ENCODE measurements at regions not wholly inside any gene's neighbourhood (a gene's known extent, or its start where the extent isn't known, plus 50 kb on each side); places are given as distances from the start of the nearest gene placed in this dataset.

GRCh38 chr4:152165146-152165545 lies 370.7 kb downstream of the FBXW7 start:
- no peaks in the 10 kb centered on the region for H3K9me3 ChIP-seq (replicated peaks; ENCODE audit: control insufficient read depth, insufficient read depth, low read length)
- DNase-seq (ENCODE audit: low read depth, low spot score) (no peak), FAIRE-seq (no peak), ATAC-seq (no peak)
- CTCF ChIA-PET, result no interaction called here
- WGBS (ENCODE audit: insufficient coverage, insufficient replicate concordance, low lambda C conversion rate, missing lambda C conversion rate), result 53% methylated on average over 2 of the region's 2 CpGs
- H3K4me2 ChIP-seq (ENCODE audit: control insufficient read depth, insufficient read depth), result no peak overlapping the region
- H4K20me1 ChIP-seq (ENCODE audit: control insufficient read depth, insufficient read depth), result no peaks in the 10 kb centered on the region
- no peak overlapping the region for H2AFZ ChIP-seq (ENCODE audit: control insufficient read depth, low read depth, low read length)
- POLR2A ChIA-PET, result no interaction called here
- in situ Hi-C loops (cut with MboI) (no loop called here), intact Hi-C loops (cut with micrococcal nuclease; ENCODE audit: unreplicated experiment) (no loop called here)
- no peak overlapping the region for H3K9ac ChIP-seq (ENCODE audit: control insufficient read depth, insufficient read depth, low read length)
- H3K4me1 ChIP-seq (ENCODE audit: control insufficient read depth, insufficient read depth, low read length), result no peaks in the 10 kb centered on the region
- no peaks in the 10 kb centered on the region for H3K36me3 ChIP-seq (ENCODE audit: control insufficient read depth in 2 of 2, insufficient read depth in 2 of 2, low read length in 1 of 2)
- H3K27ac ChIP-seq (ENCODE audit: control insufficient read depth, insufficient read depth), result no peak overlapping the region
- RAD21 ChIA-PET (ENCODE audit: unreplicated experiment), result no interaction called here
- H3K4me3 ChIP-seq, result no peak overlapping the region
- H3K27me3 ChIP-seq (replicated peaks in 1 of 2; ENCODE audit: control insufficient read depth in 2 of 2, insufficient read depth in 2 of 2, low read length in 1 of 2), result no peaks in the 10 kb centered on the region; a peak in 2 of 4 replicates
- no peaks in the 10 kb centered on the region for H3K79me2 ChIP-seq (ENCODE audit: control insufficient read depth, insufficient read depth, low read length)
- SMC1A ChIA-PET (ENCODE audit: uncharacterized antibody, unreplicated experiment), result no interaction called here
- TF ChIP-seq ZNF384 (IDR thresholded peaks at IDR 0.05; ENCODE audit: borderline replicate concordance, low read depth, low read length), result no peak
- TF ChIP-seq EP300 (IDR thresholded peaks at IDR 0.05; ENCODE audit: borderline replicate concordance in 1 of 2, control insufficient read depth in 1 of 2, low read depth in 2 of 2, low read length in 2 of 2), result no peak
- TF ChIP-seq TCF7 (IDR thresholded peaks at IDR 0.05; ENCODE audit: borderline replicate concordance), result no peak
- no peak for TF ChIP-seq BHLHE40 (IDR thresholded peaks at IDR 0.05; ENCODE audit: borderline replicate concordance in 1 of 2, low read depth in 2 of 2, low read length in 1 of 2)
- no peak for TF ChIP-seq CBFB (IDR thresholded peaks at IDR 0.05; ENCODE audit: low read depth)
- TF ChIP-seq IKZF2 (IDR thresholded peaks at IDR 0.05), result no peak
- TF ChIP-seq GATAD2B (conservative IDR thresholded peaks at IDR 0.05; ENCODE audit: low read depth), result no peak
- TF ChIP-seq POU2F2 (IDR thresholded peaks at IDR 0.05; ENCODE audit: borderline replicate concordance, low read depth, low read length), result no peak
- no peak for TF ChIP-seq SREBF1 (IDR thresholded peaks at IDR 0.05; ENCODE audit: low read length)
- no peak for TF ChIP-seq BACH1 (IDR thresholded peaks at IDR 0.05; ENCODE audit: borderline replicate concordance)
- no peak for TF ChIP-seq MTA3 (IDR thresholded peaks at IDR 0.05; ENCODE audit: borderline replicate concordance, low read length)
- TF ChIP-seq TCF3 (IDR thresholded peaks at IDR 0.05; ENCODE audit: borderline replicate concordance, insufficient read depth, low read depth, low read length), result no peak
- TF ChIP-seq CEBPB (IDR thresholded peaks at IDR 0.05; ENCODE audit: borderline replicate concordance in 1 of 2, low read depth in 2 of 2, low read length in 2 of 2), result no peak
- no TSS peak for BruUV-seq (replicated peaks)

All from GM12878 (cell line).